ENCODE measurements at regions not wholly inside any gene's neighbourhood (a gene's known extent, or its start where the extent isn't known, plus 50 kb on each side); places are given as distances from the start of the nearest gene placed in this dataset.
"Not testable (repeated sequence)": the region's sequence is repeated elsewhere in the genome, so short reads cannot be mapped to it uniquely, and the experiment has no call there.

- POLR2A ChIA-PET, result no interaction called here
- peaks cover 4 to 29% (median 6%) of the 10 kb centered on the region in 9 donors for H3K9me3 Mint-ChIP-seq
- DNase-seq, result no peak
- H3K27me3 Mint-ChIP-seq, result no peaks in the 10 kb centered on the region
- H3K4me3 Mint-ChIP-seq, result no peak overlapping the region
- H3K36me3 Mint-ChIP-seq, result no peaks in the 10 kb centered on the region
- H3K4me1 Mint-ChIP-seq, result no peaks in the 10 kb centered on the region
- H3K27ac Mint-ChIP-seq, result no peak overlapping the region
- ATAC-seq, result no peak
Measured at GRCh38 chr11:80315200-80315599, 874.4 kb upstream of the TENM4 start.

DNA sequence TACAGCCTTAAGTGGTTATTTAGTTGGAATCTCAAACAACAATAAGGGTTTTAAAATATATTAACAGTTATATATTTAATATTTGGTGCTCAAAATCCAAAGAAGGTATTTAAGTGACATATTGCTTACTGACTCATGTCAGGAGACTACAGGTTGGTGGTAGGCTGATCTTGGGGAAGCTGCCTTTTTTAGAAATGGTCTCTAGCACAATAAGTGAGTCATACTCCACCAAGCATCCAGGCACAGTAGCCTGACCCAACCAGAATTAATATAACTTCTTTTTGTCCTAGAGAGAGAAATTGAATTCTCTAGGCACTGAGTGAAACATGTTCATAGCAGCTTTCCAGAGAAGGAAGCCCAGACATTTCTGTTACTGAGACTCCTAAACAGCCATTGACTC lies 868.5 kb upstream of the TENM4 start:
- H3K36me3 Mint-ChIP-seq, result no peaks in the 10 kb centered on the region
- H3K4me1 Mint-ChIP-seq, result no peaks in the 10 kb centered on the region
- POLR2A ChIA-PET, result no interaction called here
- H3K27ac Mint-ChIP-seq, result no peak overlapping the region
- peaks cover 5 to 25% (median 10%) of the 10 kb centered on the region in 9 donors for H3K9me3 Mint-ChIP-seq
- no peak overlapping the region for H3K4me3 Mint-ChIP-seq
- H3K27me3 Mint-ChIP-seq, result no peaks in the 10 kb centered on the region
- ATAC-seq, result no peak
- DNase-seq, result no peak

DNA sequence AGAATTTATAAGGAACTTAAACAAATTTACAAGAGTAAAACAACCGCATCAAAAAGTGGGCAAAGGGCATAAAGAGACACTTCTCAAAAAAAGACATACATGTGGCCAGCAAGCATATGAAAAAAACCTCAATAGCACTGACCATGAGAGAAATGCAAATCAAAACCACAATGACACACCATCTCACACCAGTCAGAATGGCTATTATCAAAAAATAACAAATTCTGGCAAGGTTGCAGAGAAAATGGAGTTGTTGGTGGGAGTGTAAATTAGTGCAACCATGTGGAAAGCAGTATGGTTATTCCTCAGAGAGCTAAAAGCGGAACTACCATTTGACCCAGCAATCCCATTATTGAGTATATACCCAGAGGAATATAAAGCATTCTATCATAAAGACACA lies 866.8 kb upstream of the TENM4 start:
- no peaks in the 10 kb centered on the region for H3K4me1 Mint-ChIP-seq
- peaks cover 5 to 31% (median 14%) of the 10 kb centered on the region in 9 donors for H3K9me3 Mint-ChIP-seq

GRCh38 chr11:80297858-80298632 lies 857.2 kb upstream of the TENM4 start:
- Mint-ChIP-seq H3K27ac (no peak overlapping the region), H3K27me3 (peaks cover 0 to 3% (median 0%) of the 10 kb centered on the region in 5 donors), H3K9me3 (peaks cover 0 to 22% (median 4%) of the 10 kb centered on the region in 9 donors), H3K4me1 (no peaks in the 10 kb centered on the region), H3K36me3 (no peaks in the 10 kb centered on the region), H3K4me3 (no peak overlapping the region)
- ATAC-seq (no peak), DNase-seq (no peak)
- POLR2A ChIA-PET, result no interaction called here

More for the DNA sequence above, 866.8 kb upstream of the TENM4 start:
- H3K4me3 Mint-ChIP-seq, result no peak overlapping the region
- no peaks in the 10 kb centered on the region for H3K27me3 Mint-ChIP-seq
- POLR2A ChIA-PET, result no interaction called here
- no peak for DNase-seq
- no peaks in the 10 kb centered on the region for H3K36me3 Mint-ChIP-seq
- no peak overlapping the region for H3K27ac Mint-ChIP-seq
- no peak for ATAC-seq

DNA sequence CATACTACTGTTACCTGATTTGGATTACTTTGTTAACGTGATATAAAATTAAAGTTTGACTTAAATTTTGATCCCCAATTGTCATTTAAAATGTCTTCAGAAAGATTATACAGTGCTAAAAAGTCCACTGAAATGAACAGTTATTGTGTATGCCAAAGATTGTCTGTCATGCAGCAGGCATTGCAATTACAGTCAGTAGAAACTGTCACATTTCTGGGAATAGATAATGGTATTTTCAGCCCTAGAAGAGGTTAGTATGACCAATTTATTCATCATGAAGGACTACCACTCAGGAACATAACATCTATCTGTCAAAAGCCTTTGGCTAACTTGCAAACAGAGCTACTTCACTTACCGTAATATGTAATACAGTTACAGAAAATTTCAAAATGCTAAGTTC lies 852.5 kb upstream of the TENM4 start:
- H3K4me3 Mint-ChIP-seq, result no peak overlapping the region
- H3K36me3 Mint-ChIP-seq, result no peaks in the 10 kb centered on the region
- H3K27ac Mint-ChIP-seq, result no peak overlapping the region
- ATAC-seq (no peak), DNase-seq (no peak)
- peaks cover 0 to 3% (median 0%) of the 10 kb centered on the region in 5 donors for H3K27me3 Mint-ChIP-seq
- no peaks in the 10 kb centered on the region for H3K4me1 Mint-ChIP-seq
- H3K9me3 Mint-ChIP-seq, result peaks cover 0 to 24% (median 6%) of the 10 kb centered on the region in 9 donors
- POLR2A ChIA-PET, result no interaction called here

DNA sequence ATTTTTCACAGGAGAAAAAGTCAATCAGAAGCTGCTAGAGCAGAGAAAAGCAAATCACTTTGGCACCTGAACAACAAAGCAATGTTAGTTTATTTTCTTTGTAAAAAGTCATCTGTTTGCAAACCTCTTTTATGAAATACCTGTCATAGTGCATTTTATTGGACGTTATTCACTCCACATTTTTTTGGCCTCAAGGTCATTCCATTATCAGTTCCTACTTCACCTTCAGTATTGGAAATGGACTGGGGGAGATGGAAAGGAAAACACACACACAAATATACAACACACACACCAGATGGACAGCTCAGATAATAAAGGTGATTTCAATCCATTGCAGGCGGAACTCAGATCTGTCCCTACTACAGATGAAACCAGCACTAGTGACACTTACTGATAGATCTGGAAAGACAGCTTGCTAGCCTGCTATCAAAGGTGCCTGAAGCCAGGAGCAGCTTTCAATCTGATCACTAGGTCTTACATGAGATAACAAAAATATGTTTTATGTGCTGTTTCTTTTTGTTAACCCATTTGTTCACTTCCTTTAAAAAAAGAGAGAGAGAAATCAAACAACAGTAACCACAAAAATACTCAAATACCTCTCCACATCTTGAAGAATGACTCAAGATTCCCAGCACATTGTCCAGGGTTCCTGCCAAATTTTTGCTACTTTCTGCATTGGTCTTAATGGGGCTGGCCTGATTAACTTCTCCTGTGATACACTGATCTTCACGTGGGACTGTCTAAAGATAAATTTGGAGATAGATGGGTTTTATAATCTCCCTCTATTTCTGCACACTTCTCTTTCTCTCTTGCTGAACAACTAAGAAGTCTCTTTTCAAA lies 844.3 kb upstream of the TENM4 start:
- H3K27me3 Mint-ChIP-seq, result no peaks in the 10 kb centered on the region
- DNase-seq (no peak), ATAC-seq (no peak)
- H3K27ac Mint-ChIP-seq, result no peak overlapping the region
- no peaks in the 10 kb centered on the region for H3K4me1 Mint-ChIP-seq
- no peak overlapping the region for H3K4me3 Mint-ChIP-seq
- H3K9me3 Mint-ChIP-seq, result peaks cover 5 to 20% (median 9%) of the 10 kb centered on the region in 9 donors
- POLR2A ChIA-PET, result no interaction called here
- no peaks in the 10 kb centered on the region for H3K36me3 Mint-ChIP-seq

DNA sequence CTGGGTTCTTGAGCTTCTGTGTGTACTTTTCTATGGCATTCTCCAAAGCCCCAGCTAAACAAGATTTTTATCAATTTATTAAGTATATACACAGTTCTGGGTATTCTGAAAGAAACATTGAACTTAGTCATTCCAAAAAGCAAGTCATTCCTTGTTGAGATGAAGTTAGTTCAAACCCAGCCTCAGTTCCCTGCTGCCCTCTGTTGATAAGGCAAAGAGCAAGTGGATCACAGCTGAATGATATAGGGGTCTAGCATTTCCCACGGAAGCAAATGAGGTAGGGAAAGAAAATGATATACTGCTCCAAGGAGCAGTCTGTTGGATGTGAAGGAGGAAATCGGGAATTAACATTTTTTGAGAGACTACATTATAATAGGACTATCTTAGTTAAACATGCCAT lies 841.8 kb upstream of the TENM4 start:
- DNase-seq, result no peak
- Mint-ChIP-seq H3K36me3 (no peaks in the 10 kb centered on the region), H3K27ac (no peak overlapping the region), H3K27me3 (no peaks in the 10 kb centered on the region), H3K9me3 (peaks cover 0 to 11% (median 9%) of the 10 kb centered on the region in 9 donors), H3K4me3 (no peak overlapping the region), H3K4me1 (no peaks in the 10 kb centered on the region)
- no peak for ATAC-seq
- POLR2A ChIA-PET, result no interaction called here

GRCh38 chr11:80281194-80281593 lies 840.4 kb upstream of the TENM4 start:
- Mint-ChIP-seq H3K36me3 (no peaks in the 10 kb centered on the region), H3K27ac (no peak overlapping the region), H3K9me3 (peaks cover 0 to 13% (median 8%) of the 10 kb centered on the region in 9 donors), H3K4me3 (no peak overlapping the region), H3K27me3 (no peaks in the 10 kb centered on the region), H3K4me1 (no peaks in the 10 kb centered on the region)
- POLR2A ChIA-PET, result no interaction called here
- no peak for ATAC-seq
- no peak for DNase-seq

DNA sequence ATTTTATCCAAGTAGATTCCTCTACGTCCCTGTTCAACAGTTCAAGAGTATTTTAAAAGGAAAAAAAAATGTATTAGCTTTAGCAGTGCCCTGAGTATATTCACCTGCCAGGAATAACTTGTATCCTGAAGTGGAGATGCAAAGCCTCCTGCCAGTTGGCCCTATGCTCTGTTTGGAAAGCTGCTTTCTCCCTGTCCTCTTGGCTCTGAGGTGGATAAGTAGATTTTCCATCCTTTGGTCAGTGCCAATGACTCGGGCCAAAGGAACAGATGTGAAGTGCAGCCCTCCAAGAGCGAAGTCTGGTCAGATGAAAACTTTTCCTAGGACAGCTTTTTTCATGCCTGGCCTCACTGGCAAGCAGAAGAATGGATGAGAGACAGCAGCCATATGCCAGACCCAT lies 839.9 kb upstream of the TENM4 start:
- POLR2A ChIA-PET, result no interaction called here
- Mint-ChIP-seq H3K4me3 (no peak overlapping the region), H3K4me1 (no peaks in the 10 kb centered on the region), H3K36me3 (no peaks in the 10 kb centered on the region), H3K27ac (no peak overlapping the region), H3K9me3 (peaks cover 0 to 16% (median 5%) of the 10 kb centered on the region in 9 donors), H3K27me3 (no peaks in the 10 kb centered on the region)
- DNase-seq (no peak), ATAC-seq (no peak)

GRCh38 chr11:80261776-80262175 lies 820.9 kb upstream of the TENM4 start:
- Mint-ChIP-seq H3K27ac (no peak overlapping the region), H3K4me3 (no peak overlapping the region), H3K36me3 (peaks cover 0 to 2% (median 0%) of the 10 kb centered on the region in 3 donors), H3K27me3 (no peaks in the 10 kb centered on the region), H3K4me1 (no peaks in the 10 kb centered on the region), H3K9me3 (peaks cover 2 to 16% (median 7%) of the 10 kb centered on the region in 9 donors)
- POLR2A ChIA-PET, result no interaction called here
- DNase-seq (no peak), ATAC-seq (no peak)

GRCh38 chr11:80257319-80258015 lies 816.6 kb upstream of the TENM4 start:
- H3K4me3 Mint-ChIP-seq, POLR2A ChIA-PET, ATAC-seq, H3K4me1 Mint-ChIP-seq, H3K27ac Mint-ChIP-seq, H3K27me3 Mint-ChIP-seq, DNase-seq, H3K36me3 Mint-ChIP-seq: not testable (repeated sequence)
- H3K9me3 Mint-ChIP-seq, result peaks cover 0 to 14% (median 7%) of the 10 kb centered on the region in 9 donors

GRCh38 chr11:80255021-80255420 lies 814.2 kb upstream of the TENM4 start:
- H3K27me3 Mint-ChIP-seq, result no peaks in the 10 kb centered on the region
- POLR2A ChIA-PET, result no interaction called here

DNA sequence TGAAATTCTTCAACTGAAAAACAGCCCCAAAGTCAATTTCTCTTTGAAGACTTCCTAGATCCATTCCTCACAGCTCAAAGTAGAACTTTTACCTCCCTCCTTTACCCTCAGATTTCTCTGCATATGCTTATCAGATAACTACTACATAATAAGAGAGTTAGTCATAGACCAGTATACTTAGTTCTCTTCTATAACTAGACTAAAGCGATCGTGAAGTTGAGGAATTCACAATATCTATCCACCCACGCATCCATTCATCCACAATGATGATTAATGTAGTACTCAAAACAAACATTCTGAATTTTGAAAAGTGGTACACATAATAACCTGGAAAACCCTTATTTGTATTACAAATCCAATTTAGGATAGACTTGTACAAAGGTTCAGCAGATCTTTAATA lies 800.9 kb upstream of the TENM4 start:
- Mint-ChIP-seq H3K4me3 (no peak overlapping the region), H3K4me1 (no peaks in the 10 kb centered on the region), H3K36me3 (peaks cover 0 to 2% (median 0%) of the 10 kb centered on the region in 3 donors), H3K27ac (no peak overlapping the region), H3K9me3 (peaks cover 11 to 54% (median 19%) of the 10 kb centered on the region in 9 donors), H3K27me3 (no peaks in the 10 kb centered on the region)
- POLR2A ChIA-PET, result no interaction called here
- ATAC-seq (no peak), DNase-seq (no peak)

More at GRCh38 chr11:80255021-80255420, 814.2 kb upstream of the TENM4 start:
- H3K9me3 Mint-ChIP-seq, result peaks cover 0 to 12% (median 4%) of the 10 kb centered on the region in 9 donors
- H3K4me1 Mint-ChIP-seq, result no peaks in the 10 kb centered on the region
- no peak for ATAC-seq
- no peaks in the 10 kb centered on the region for H3K36me3 Mint-ChIP-seq
- no peak for DNase-seq
- no peak overlapping the region for H3K27ac Mint-ChIP-seq
- no peak overlapping the region for H3K4me3 Mint-ChIP-seq
